Activated effector memory CD4-positive, alpha-beta T cell treated with anti-CD3 and anti-CD28 coated beads, Interleukin-2, amount 50 U/mL, for 16 hours (primary cell): ENCODE measurements at regions not wholly inside any gene's neighbourhood (a gene's known extent, or its start where the extent isn't known, plus 50 kb on each side); places are given as distances from the start of the nearest gene placed in this dataset.
"Not testable (repeated sequence)": the region's sequence is repeated elsewhere in the genome, so short reads cannot be mapped to it uniquely, and the experiment has no call there.

ENCODE experiments used
- DNase-seq: peaks from one replicate; pipeline ENCODE4 v3.0.0-alpha.2; 2020

- no peak for DNase-seq
Observed at GRCh38 chr5:15191012-15191411, 309.0 kb upstream of the FBXL7 start.

GRCh38 chr5:15183520-15183919, 311.9 kb upstream of the ANKH start:
- no peak for DNase-seq

GRCh38 chr5:15170173-15170572, 298.6 kb upstream of the ANKH start:
- DNase-seq = no peak

- DNase-seq = no peak
Observed at GRCh38 chr5:15168358-15168757, 296.8 kb upstream of the ANKH start.

- no peak for DNase-seq
Observed at GRCh38 chr5:15160091-15160490, 288.5 kb upstream of the ANKH start.

GRCh38 chr5:15159606-15160005, 288.0 kb upstream of the ANKH start:
- DNase-seq = no peak

- DNase-seq = no peak
Observed at GRCh38 chr5:15142458-15142857, 270.9 kb upstream of the ANKH start.

- no peak for DNase-seq
Observed at GRCh38 chr5:15137414-15137813, 265.8 kb upstream of the ANKH start.

GRCh38 chr5:15135661-15136060, 264.1 kb upstream of the ANKH start:
- no peak for DNase-seq

GRCh38 chr5:15133456-15133965, 261.9 kb upstream of the ANKH start:
- no peak for DNase-seq

GRCh38 chr5:15132816-15133405, 261.3 kb upstream of the ANKH start:
- DNase-seq = no peak

- no peak for DNase-seq
Observed at GRCh38 chr5:15131909-15132308, 260.3 kb upstream of the ANKH start.

- DNase-seq = no peak
Observed at GRCh38 chr5:15124871-15125568, 253.4 kb upstream of the ANKH start.

- DNase-seq = no peak
Observed at GRCh38 chr5:15124461-15124860, 252.9 kb upstream of the ANKH start.

GRCh38 chr5:15117688-15118087, 246.1 kb upstream of the ANKH start:
- DNase-seq = no peak

- no peak for DNase-seq
Observed at GRCh38 chr5:15116996-15117395, 245.4 kb upstream of the ANKH start.

GRCh38 chr5:15106530-15107283, 235.1 kb upstream of the ANKH start:
- no peak for DNase-seq

GRCh38 chr5:15105799-15106393, 234.3 kb upstream of the ANKH start:
- DNase-seq = no peak

- no peak for DNase-seq
Observed at GRCh38 chr5:15103864-15104263, 232.3 kb upstream of the ANKH start.

GRCh38 chr5:15103130-15103529, 231.6 kb upstream of the ANKH start:
- DNase-seq = no peak

- DNase-seq = no peak
Observed at GRCh38 chr5:15097552-15097951, 226.0 kb upstream of the ANKH start.

- DNase-seq = not testable (repeated sequence)
Observed at GRCh38 chr5:15096686-15097085, 225.1 kb upstream of the ANKH start.

GRCh38 chr5:15092801-15093200, 221.2 kb upstream of the ANKH start:
- DNase-seq = no peak

GRCh38 chr5:15085671-15086070, 214.1 kb upstream of the ANKH start:
- no peak for DNase-seq
